ENCODE measurements at regions not wholly inside any gene's neighbourhood (a gene's known extent, or its start where the extent isn't known, plus 50 kb on each side); places are given as distances from the start of the nearest gene placed in this dataset.
A peak's percentile ranks its signal among the peaks of the same experiment; 100 is the strongest.

DNA sequence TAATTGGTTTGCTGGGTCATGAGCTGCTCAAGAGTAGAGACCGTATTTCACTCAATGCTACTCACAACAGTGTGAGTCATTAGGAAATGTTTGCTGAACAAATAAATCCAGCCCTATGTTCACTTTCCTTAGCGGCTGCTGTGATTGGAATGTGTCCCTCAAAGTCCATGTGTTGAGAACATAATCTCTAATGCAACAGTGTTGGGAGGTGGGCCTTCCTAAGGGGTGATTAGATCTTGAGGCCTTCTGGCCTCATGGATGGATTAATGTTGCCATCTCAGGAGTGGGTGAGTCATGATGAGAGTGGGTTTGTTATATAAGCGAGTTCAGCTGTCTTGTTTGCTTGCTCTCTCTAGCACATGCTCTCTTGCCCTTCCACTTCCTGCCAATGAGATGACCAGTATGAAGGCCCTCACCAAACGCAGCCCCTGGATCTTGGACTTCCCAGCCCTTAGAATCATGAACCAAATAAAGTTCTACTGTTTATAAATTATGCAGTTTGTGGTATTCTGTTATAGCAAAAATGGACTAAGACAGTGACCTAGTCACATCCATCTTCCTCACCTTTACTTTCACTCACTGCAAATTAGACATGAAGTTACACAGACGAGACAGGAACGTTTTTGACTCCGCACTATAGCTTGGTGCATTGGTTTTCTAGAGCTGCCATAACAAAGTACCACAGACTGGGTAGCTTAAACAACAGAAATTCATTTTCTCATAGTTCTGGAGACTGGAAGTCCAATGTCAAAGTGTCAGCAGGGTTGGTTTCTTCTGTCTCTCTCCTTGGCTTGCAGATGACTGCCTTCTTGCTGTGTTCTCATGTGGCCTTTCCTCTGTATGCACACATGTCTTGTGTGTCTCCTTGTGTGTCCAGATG lies 50.9 kb upstream of the FAM169A start:
- no peak overlapping the region for H3K4me3 Mint-ChIP-seq
- TF ChIP-seq CTCF (IDR thresholded peaks at IDR 0.05) = no peak
- no peak for DNase-seq
- H3K27me3 Mint-ChIP-seq (ENCODE audit: low read depth, poor library complexity) = peaks cover 7% of the 10 kb centered on the region
- peak overlapping the region; percentile 63 for H3K27ac Mint-ChIP-seq
- H3K36me3 Mint-ChIP-seq (ENCODE audit: low read depth) = no peaks in the 10 kb centered on the region
- peaks cover 16% of the 10 kb centered on the region for H3K9me3 Mint-ChIP-seq
- peaks cover 9% of the 10 kb centered on the region for H3K4me1 Mint-ChIP-seq
